C4-2B (cell line): ENCODE measurements at regions not wholly inside any gene's neighbourhood (a gene's known extent, or its start where the extent isn't known, plus 50 kb on each side); places are given as distances from the start of the nearest gene placed in this dataset.

Experiments
- CTCF ChIP-seq: fragments of 450-650 bp; conservative IDR thresholded peaks from 2 replicates; pipeline ENCODE4 v1.5.1; 2017; ENCODE audit warnings: mild to moderate bottlenecking
- ZFX ChIP-seq: fragments of 450-650 bp; IDR thresholded peaks from 2 replicates; pipeline ENCODE4 v1.6.1; 2017

GRCh38 chr3:175911937-175912336 is 1052.8 kb downstream of the NAALADL2 start:
- TF ChIP-seq CTCF (no peak), ZFX (no peak)
